HG02588 (cell line): ENCODE measurements at regions not wholly inside any gene's neighbourhood (a gene's known extent, or its start where the extent isn't known, plus 50 kb on each side); places are given as distances from the start of the nearest gene placed in this dataset.
"Not testable (repeated sequence)": the region's sequence is repeated elsewhere in the genome, so short reads cannot be mapped to it uniquely, and the experiment has no call there.

ENCODE experiments used
- ATAC-seq: cut with Tn5 transposase; IDR thresholded peaks from one replicate; pipeline ENCODE4 v1.9.1; 2021; ENCODE audit warnings: mild to moderate bottlenecking, moderate library complexity; ENCODE audit not compliant: unreplicated experiment

DNA sequence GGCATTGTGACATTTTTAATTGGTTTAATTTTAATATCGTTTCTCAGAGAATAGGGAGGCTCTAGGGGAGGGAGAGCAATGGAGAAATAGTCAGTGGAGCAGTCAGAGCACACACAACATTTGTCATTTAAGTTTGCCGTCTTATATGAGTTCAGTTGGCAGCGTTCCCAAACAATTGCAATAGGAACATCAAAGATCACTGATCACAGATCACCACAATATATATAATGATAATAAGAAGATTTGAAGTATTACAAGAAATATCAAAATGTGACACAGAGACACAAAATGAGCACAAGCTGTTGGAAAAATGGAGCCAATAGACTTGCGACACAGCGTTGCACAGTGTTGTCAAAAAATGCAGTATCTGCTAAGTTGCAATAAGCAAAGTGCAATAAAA is 303.7 kb downstream of the CDH19 start:
- ATAC-seq = no peak

DNA sequence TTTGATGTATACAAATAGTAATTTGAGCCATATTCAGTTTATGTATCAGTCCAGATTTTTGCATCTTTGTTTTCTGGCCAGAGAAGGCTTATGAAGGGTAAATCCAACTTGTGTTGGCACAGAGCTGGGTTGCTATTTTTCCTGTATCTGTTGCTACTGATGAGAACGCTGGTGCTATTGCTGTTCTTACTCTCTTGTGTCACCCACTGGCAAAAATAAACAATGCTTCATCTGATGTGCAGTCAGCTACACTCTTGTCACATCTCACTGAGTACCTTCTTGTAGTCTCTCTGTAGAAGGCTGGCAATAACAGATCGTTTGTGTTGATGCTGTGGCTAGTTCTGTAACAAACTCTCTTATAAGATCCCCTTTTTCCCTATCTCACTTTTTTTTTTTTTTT is 323.4 kb downstream of the CDH19 start:
- no peak for ATAC-seq

DNA sequence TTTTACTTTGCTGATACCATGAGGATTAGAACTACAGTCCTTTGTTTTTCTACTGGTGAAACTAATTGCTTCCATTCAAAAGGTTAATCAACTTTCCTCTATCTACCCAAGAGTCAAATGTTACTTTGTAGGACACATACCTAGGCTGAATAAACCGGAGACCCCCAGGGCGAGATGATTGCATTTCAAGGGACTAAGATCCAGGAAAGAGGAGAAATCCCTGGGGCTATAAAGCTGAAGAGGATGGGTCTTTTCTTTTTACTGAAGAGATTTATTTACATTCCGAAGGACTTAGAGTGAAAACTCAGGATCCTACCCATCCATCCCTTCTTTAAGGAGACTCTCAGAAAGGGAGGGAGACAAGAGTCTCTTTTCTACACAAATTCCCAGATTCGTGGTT is 331.9 kb downstream of the CDH19 start:
- ATAC-seq = no peak

DNA sequence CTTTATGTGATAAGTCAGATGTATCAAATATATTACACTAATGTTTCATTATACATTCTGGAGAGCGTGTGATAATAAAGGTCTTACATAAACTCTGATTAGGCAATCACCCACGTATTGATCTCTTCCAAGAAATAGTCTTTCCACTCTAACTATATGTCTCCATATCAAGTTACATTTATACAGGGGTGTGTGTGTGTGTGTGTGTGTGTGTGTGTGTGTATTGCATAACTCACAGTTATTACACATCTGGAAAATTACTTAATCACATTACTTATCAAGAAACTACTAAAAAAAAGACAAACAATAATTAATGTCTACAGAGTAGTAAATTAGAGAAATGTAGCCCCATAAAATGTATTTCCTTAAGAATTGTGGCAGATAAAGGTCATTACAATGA is 339.8 kb downstream of the CDH19 start:
- no peak for ATAC-seq

DNA sequence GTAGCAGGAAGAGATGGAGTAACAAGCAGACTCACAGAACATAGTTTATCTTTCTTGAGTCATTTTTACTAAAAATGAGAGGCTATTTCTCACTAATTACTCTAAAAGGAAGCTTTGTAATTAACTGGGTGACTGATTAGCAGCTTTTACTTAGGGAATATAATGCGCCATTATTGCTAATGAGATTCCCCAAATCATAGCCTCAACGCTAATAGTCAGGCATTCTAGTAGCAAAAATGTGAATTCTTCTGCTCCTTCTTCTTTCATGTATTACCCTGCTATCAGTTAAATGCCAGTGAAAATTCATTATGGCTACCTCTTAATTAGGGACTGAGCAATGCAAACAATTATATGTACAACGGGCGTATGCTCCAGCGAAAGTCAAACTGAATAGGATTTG is 349.8 kb downstream of the CDH19 start:
- ATAC-seq = no peak

DNA sequence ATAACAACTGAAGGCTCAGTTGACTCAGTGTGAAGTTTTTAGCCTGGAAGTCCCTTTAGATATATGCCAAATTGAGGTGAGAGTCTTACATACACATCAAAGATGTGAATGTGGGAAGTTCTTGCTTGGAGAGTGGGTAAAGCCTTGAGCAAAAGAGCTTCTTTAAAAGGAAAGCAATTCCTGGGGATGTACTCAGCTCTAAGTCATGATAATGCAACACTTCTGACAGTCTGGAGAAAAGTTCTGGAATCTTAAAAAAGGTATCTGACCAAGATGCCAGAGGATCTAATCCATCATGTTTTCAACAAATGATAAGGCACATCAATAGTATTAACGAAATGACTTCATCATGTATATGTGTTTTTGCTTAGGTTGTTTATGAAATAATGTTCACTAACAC is 351.2 kb downstream of the CDH19 start:
- no peak for ATAC-seq

DNA sequence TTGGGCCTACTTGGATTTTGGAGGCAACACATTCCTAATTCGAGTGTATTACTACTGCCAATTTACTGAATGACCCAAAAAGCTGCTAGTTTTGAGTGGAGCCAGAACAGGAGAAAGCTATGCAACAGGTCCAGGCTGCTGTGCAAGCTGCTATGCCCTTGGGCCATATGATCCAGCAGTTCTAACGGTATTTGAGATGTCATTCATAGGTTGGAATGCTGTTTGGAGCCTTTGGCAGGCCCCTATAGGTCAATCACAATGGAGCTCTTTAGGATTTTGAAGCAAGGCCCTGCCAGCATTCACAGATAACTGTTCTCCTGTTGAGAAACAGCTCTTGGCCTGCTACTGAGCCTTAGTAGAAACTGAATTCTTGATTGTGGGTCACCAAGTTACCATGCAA is 368.7 kb downstream of the CDH19 start:
- ATAC-seq = no peak

DNA sequence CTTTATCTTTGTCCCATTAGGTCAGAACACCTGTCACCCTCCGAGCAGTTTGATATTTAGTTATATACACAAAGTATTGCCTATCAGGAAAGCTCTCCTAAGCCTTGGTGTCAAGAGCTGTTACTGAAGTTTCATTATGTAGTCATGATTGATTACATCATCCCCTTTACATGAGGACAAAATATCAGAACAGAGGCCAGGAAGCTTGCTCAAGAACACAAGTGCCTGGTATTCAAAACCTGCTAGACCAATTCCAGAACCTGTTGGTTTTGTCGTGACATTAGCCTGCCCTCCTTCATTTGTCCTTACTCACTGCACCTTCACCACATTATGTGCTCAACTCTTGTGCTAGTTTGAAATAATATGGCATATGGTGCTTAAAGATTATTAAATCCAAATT is 377.1 kb downstream of the CDH19 start:
- no peak for ATAC-seq

DNA sequence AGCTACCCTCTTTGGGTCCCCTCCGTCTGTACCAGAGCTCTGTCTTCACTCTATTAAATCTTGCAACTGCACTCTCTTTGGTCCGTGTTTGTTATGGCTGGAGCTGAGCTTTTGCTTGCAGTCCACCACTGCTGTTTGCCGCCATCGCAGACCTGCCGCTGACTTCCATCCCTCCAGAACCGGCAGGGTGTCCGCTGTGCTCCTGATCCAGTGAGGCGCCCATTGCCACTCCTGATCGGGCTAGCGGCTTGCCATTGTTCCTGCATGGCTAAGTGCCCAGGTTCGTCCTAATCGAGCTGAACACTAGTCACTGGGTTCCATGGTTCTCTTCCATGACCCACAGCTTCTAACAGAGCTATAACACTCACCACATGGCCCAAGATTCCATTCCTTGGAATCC is 380.6 kb downstream of the CDH19 start:
- ATAC-seq = not testable (repeated sequence)

DNA sequence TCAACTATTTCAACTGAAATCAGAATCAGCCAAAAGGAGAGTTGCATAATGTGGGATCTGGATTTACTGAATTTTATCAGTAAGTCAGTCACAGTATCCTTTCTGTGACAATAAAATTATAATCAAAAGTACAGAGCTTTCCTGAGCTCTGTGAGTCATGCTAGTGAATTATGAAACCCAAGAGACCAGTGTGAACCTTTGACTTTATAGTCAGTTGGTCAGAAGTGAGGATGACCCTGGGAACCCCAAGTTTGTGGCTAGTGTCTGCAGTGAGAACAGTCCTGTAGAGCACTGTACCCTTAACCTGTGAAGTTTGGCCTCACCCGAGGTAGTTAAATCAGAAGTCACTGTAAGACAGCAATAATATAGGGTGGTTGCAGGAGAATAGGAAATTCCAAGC is 381.7 kb downstream of the CDH19 start:
- ATAC-seq = no peak

DNA sequence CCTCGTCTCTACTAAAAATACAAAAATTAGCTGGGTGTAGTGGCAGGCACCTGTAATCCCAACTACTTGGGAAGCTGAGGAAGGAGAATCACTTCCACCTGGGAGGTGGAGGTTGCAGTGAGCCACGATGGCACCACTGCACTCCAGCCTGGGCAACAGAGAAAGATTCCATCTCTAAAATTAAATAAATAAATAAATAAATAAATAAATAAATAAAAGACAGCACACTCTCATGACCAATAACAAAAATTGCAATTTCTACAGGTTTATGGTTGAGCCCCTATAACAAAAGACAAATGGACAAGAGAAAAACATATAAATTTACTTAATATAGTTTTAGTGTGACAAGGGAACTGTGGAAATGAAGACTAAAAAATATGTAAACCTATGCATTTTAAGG is 384.1 kb downstream of the CDH19 start:
- ATAC-seq = no peak

DNA sequence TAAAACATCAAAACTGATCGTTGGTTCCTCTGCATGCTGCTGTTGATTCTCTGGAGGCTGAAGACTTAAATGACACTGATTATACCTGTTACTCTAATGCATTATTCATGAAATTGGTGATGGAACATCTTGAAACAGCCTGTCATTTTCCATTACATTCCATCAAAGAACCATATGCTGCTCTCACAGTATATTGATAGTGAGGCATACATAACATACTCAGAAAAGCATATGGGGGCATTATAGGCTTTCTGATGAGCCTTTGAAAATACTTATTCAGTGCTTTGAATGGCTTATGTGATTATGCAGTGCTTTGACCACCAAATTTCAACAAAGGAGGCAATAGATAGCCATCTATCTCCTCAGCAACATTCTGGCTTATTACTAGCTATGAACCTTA is 392.1 kb downstream of the CDH19 start:
- no peak for ATAC-seq

DNA sequence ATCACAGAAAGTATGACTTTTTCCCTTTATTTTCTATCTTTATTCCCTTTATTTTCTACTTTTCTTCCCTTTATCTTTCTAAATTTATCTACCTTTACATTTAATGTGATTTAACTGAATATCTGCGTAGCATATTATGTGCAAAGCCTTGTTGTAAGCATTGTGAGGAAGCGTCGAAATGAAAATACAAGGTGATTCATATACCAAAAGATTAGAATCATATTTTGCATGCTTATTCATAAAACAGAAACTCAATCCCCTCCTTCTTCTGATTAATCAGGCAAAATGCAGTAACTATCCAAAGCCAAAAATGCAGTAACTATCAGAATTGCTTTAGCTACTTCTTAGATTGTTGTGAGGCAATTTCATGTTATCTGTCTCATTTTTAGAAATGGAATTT is 393.0 kb downstream of the CDH19 start:
- ATAC-seq = no peak

DNA sequence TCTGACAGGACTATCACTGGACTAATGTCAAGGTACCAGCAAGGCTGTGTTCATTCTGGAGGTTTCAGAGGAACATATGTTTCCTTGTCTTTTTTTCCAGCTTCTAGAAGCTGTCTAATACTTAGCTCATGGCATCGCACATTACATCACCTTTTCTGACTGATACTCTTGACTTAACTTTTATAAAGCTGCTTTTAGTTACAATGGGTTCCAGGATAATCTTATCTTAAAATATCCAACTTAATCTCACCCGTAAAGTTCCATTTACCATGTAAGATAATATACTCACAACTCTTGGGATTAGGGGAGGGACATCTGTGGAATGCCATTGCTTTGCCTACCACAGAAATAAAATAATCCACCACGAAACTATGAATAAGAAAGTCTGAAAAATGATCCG is 394.2 kb downstream of the CDH19 start:
- ATAC-seq = no peak

DNA sequence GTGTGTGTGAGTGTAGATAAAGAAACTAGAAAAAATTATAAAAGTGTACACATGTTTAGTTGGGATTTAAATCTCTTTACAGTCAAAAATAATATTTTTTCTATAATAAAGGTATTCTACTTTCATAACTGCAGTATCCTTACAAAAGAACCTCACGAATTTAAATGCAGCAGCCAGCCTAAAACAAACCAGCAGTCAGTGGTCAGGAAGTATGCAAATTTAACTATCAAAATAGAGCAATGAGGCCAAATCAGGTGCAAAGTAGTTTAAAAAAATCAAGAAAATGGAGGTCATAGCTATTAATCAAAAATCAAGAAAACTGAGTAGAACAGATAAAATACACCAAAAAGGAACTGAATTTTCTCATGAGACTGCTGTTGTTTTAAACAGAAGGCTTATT is 407.1 kb downstream of the CDH19 start:
- no peak for ATAC-seq

DNA sequence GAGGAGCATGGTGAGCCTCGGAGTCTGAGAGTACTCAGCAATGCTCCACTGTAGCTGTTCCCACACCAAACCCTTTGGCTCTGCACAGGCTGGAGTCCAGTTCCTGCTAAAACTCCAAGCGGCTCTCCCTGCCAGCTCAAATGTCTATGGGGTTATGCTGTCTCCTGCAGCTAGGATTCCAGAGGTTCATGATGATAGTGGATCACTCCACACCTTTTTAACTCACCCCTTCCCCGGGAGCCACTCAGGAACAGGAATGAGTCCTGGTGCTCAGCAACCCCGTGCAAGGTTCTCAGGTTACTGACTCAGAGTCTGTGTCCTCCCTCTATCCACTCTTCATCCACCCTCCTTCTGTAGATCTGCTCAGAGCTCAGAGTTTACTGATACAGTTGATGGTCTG is 410.0 kb downstream of the CDH19 start:
- no peak for ATAC-seq

DNA sequence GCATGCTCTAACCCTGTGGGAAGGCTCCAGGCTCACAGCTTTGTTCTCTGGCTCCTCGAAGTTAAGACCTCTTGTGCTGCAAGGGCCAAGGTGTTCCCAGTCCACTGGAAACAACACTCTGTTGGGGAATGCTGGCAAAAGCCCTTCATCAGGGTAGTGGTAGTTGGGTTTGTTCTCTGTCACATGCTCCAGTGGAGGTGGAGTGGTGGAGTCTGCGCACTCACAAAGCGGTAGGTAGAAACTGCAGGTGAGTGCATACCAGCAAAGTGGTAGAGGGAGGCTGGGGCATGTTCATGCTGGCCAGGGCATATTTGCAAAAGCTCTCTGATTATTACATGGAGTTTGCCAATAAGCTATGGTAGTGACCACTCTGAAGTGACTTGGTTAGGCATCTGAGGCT is 410.5 kb downstream of the CDH19 start:
- ATAC-seq = no peak

DNA sequence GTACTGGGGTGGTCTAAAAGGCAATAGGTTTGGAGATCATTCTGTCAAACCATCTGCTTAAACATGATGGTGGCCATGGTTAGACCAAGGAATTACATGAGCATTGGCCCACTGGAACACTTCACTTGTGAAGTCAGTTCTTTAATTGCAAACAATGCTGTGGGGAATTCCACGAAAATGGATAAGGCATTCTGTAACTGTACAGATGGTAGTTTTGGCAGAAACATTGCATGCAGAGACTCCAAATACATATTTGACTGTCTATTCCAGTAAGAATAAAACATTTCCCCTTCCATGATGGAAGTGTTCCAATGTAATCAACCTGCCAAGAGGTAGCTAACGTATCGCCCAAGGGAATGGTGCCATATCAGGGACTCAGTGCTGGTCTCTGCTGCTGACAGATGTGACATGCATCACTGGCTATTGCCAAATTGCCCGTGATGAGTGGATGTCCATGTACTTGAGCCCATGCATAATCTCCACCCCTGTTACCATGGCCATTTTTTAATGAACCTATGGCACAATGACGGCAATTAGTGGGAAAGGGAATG is 417.9 kb downstream of the CDH7 start:
- no peak for ATAC-seq

DNA sequence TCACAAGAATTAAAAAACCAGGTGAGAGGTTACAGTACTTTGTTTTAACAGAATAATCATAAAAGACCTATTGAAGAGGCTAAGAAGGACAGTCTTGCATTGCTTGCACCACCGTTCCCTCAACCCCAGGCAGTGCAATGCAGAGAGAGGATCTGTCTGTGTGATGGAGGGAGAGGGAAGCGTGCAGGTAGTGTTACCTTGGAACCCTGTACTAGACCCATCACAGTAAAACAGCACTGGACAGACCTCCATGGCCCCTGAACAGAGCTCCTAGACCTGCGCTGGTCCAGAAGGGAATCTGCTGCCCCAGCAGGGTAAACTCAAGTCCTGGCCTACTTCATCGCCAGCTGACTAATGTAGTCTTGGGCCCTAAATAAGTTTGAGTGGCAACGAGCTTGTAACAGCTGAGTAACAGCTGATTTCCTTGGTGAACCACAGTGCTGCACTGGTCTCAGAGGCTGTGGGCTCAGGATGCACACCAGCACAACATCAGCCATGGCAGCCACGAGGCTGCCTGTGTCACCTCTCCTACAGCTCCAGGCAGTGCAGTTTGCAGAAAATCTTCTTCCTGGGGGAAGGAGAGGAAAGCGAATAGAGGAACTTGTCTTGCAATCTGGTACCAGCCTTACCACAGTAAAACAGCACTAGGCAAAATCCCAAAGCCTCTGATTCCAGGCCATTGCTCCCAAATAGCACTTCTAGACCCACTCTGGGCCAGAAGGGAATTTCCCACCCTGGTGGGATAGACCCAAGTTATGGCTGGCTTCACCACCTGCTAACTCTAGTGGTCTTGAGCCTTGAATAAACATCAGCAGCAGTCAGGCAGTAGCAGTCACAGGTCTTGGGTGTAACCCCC is 417.2 kb downstream of the CDH7 start:
- ATAC-seq = no peak

DNA sequence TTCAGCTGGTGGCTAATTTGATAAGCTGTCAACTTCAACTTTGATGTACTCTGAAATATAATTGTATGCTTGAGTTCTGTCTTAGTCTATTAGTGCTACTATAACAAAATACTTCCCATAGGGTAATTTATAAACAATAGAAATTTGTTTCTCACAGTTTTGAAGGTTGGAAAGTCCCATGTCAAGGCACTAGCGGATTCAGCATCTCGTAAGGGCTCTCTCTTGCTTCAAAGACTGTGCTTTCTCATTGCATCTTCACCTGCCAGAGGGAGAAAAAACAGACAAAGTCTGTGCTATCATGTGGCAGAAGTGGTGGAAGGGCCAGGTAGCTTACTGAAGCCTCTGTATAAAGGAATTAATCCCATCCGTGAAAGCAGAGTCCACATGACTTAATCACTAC is 409.2 kb downstream of the CDH7 start:
- no peak for ATAC-seq

DNA sequence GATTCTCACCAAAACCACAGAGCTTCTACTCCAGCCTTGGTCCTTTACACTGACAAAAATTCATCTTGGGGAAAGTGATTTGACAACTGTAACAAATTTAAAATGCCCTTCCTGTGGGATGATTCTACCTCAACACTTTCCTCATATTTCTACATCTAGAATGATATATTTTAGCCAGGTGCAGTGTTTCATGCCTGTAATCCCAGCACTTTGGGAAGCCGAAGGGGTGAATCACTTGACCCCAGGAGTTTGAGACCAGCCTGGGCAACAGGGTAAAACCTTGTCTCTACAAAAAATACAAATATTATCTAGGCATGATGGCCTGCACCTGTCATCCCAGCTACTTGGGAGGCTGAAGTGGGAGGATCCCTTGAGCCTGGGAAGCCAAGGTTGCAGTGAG is 408.6 kb downstream of the CDH7 start:
- no peak for ATAC-seq

DNA sequence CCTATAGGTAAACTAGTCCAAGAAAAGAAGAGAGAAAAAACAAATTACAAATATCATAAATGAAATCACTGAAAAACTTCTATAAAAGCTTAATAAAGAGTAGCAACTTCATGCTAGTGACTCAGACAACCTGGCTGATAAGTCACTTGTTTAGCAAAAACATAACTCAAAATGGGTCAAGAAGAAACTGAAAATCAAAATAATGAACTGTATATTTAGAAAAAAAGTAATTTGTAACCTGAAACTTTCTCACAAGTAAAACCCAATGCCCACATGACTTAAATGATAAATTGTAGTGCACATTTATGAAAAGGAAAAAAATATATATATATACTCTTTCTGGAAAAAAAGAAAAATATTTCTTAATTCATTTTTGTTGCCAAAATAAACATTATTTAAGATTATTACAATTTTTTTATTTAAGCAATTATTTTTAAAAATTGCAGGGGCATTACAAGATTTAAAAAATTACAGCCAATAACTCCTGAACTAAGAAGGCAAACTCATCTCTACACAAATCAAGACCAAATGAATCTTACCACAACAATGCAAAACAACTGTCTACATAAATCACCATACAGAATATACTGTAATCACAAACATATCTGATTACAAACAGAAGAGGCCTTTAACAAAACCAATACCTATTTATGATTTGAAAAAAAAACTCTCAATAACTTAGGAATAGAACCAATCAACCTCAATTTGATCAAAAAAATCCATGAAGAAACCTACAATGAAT is 406.3 kb downstream of the CDH7 start:
- no peak for ATAC-seq
